T-cell (primary cell): ENCODE measurements at regions not wholly inside any gene's neighbourhood (a gene's known extent, or its start where the extent isn't known, plus 50 kb on each side); places are given as distances from the start of the nearest gene placed in this dataset.
"Not testable (repeated sequence)": the region's sequence is repeated elsewhere in the genome, so short reads cannot be mapped to it uniquely, and the experiment has no call there.

Source experiments
- ATAC-seq, 4 experiments: fragments of 200-7000 bp in 3 of 4; fragments of 150-1000 bp in 1 of 4; cut with Tn5 transposase; replicated peaks in 1 of 4; 1 replicate in 3 of 4; 2 replicates in 1 of 4; pipeline ENCODE4 v1.10.0; 2021; ENCODE audit warnings: moderate library complexity in 3 of 4, mild to moderate bottlenecking in 2 of 4, moderate number of reproducible peaks in 1 of 4
- CTCF ChIA-PET, 2 donors: fragments of 300-600 bp; sonication (Branson Sonifier 250); formaldehyde crosslinking; loops; one replicate each; lab custom pipeline; 2022; ENCODE audit warnings: antibody characterized with exemption in 2 of 2; lab: Charles Lee
- POLR2A ChIA-PET, 2 donors: fragments of 300-600 bp; sonication (Branson Sonifier 250); formaldehyde crosslinking; loops; one replicate each; lab custom pipeline; 2022; ENCODE audit warnings: antibody characterized with exemption in 2 of 2; lab: Charles Lee
- DNase-seq, 35 experiments: peaks; one replicate each; pipeline versions ENCODE4 v3.0.0 to v3.0.0-alpha.2; 2013 to 2023
- H3K27ac ChIP-seq: one replicate; pipeline ENCODE4 v1.5.1; 2013; ENCODE audit warnings: low read length
- H3K27me3 ChIP-seq, 2 experiments: replicated peaks in 1 of 2; 1 replicate in 1 of 2; 2 replicates in 1 of 2; pipeline versions ENCODE4 v1.6.1 to v1.7.0; 2013; ENCODE audit warnings: low read length in 1 of 2, mixed read lengths in 1 of 2; ENCODE audit not compliant: control insufficient read depth in 2 of 2, insufficient read depth in 2 of 2; ENCODE audit errors: extremely low read depth in 1 of 2
- H3K36me3 ChIP-seq, 2 donors: 1 replicate in 1 of 2; 2 replicates in 1 of 2; pipeline versions ENCODE4 v1.6.1 to v1.7.0; 2013; ENCODE audit warnings: low read length in 1 of 2; ENCODE audit not compliant: control insufficient read depth in 2 of 2, insufficient read depth in 1 of 2; ENCODE audit errors: extremely low read depth in 1 of 2
- H3K4me1 ChIP-seq, 2 experiments: 1 replicate in 1 of 2; 2 replicates in 1 of 2; pipeline versions ENCODE4 v1.6.1 to v1.7.0; 2013; ENCODE audit warnings: low read length in 2 of 2, mixed read lengths in 1 of 2; ENCODE audit not compliant: insufficient read depth in 2 of 2, control insufficient read depth in 1 of 2; ENCODE audit errors: extremely low read depth in 1 of 2
- H3K4me3 ChIP-seq, 2 donors: 1 replicate in 1 of 2; 2 replicates in 1 of 2; pipeline versions ENCODE4 v1.5.1 to v1.7.0; 2013; ENCODE audit warnings: mild to moderate bottlenecking in 2 of 2, low read length in 1 of 2, moderate library complexity in 1 of 2; ENCODE audit not compliant: control insufficient read depth in 1 of 2; ENCODE audit errors: extremely low read depth in 1 of 2
- H3K9me3 ChIP-seq: 2 replicates; pipeline ENCODE4 v1.7.0; 2013
- H3K27ac Mint-ChIP-seq, 2 donors: one replicate each; pipeline ENCODE4 v1.8.0; 2020 to 2021; ENCODE audit warnings: mild to moderate bottlenecking in 2 of 2, mixed read lengths in 2 of 2
- H3K27me3 Mint-ChIP-seq, 2 donors: one replicate each; pipeline ENCODE4 v1.8.0; 2021 to 2022; ENCODE audit warnings: mixed read lengths in 2 of 2
- H3K36me3 Mint-ChIP-seq: one replicate; pipeline ENCODE4 v1.8.0; 2021; ENCODE audit warnings: mixed read lengths
- H3K4me1 Mint-ChIP-seq, 3 donors: one replicate each; pipeline ENCODE4 v1.8.0; 2020 to 2022; ENCODE audit warnings: mixed read lengths in 3 of 3, mild to moderate bottlenecking in 1 of 3
- H3K4me3 Mint-ChIP-seq, 3 donors: one replicate each; pipeline ENCODE4 v1.8.0; 2020 to 2022; ENCODE audit warnings: mild to moderate bottlenecking in 3 of 3, mixed read lengths in 3 of 3, moderate library complexity in 3 of 3
- H3K9me3 Mint-ChIP-seq, 3 donors: one replicate each; pipeline ENCODE4 v1.8.0; 2020 to 2022; ENCODE audit warnings: mixed read lengths in 3 of 3
- WGBS: methylation state at CpG from one replicate; pipeline ENCODE4 v1.1.5; 2013; ENCODE audit warnings: missing lambda C conversion rate; ENCODE audit not compliant: insufficient coverage; 5-methylcytosine and 5-hydroxymethylcytosine counted together

GRCh38 chr13:89383891-89384290 is 1712.7 kb downstream of the SLITRK5 start:
- Histone ChIP-seq H3K9me3 (no peaks in the 10 kb centered on the region), H3K36me3 (no peaks in the 10 kb centered on the region), H3K4me3 (no peak overlapping the region), H3K27me3 (no peaks in the 10 kb centered on the region), H3K4me1 (no peaks in the 10 kb centered on the region), H3K27ac (no peak overlapping the region)
- no peak overlapping the region for H3K27ac Mint-ChIP-seq
- ChIA-PET CTCF (interaction anchor here in 1 of 2 donors (0.5 kb wide), 1 partner anchor 239 kb away, joined by 5 read pairs; no protein-coding TSS in a partner anchor), POLR2A (no interaction called here)
- no peaks in the 10 kb centered on the region for H3K4me1 Mint-ChIP-seq
- WGBS, result no CpG with 5 or more reads among the region's 1 CpG
- no peaks in the 10 kb centered on the region for H3K36me3 Mint-ChIP-seq
- no peak overlapping the region for H3K4me3 Mint-ChIP-seq
- H3K27me3 Mint-ChIP-seq, result no peaks in the 10 kb centered on the region
- DNase-seq (no peak), ATAC-seq (no peak)
- H3K9me3 Mint-ChIP-seq, result peaks cover 7 to 35% (median 16%) of the 10 kb centered on the region in 3 donors

DNA sequence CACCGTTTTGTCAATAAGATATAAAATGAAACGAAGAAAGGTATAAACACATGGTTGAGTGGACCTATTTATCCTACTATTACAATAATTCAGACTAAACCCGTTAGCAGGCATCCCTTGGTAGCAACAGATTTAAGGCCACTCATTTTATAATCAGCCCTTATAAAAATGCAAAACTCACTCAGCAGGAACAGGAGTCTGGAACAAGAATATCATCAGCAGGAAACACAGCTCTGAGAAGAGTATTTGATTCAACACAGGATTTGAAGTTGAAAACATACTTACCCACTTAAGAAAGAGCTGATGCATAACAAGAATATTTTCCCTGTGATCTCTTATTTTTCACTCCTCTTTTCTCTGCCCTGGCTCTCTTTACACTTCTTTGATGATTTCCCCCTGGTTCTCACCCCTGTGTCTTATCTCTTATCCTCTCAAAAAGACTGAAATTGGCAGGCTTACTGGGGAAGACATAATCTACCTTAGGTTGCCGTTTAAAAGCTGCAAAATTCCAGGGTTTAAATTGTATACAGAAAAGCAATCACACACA is 1722.7 kb downstream of the SLITRK5 start:
- Histone ChIP-seq H3K27me3 (no peaks in the 10 kb centered on the region), H3K27ac (no peak overlapping the region), H3K9me3 (no peaks in the 10 kb centered on the region), H3K36me3 (no peaks in the 10 kb centered on the region), H3K4me3 (no peak overlapping the region), H3K4me1 (no peaks in the 10 kb centered on the region)
- Mint-ChIP-seq H3K36me3 (no peaks in the 10 kb centered on the region), H3K4me1 (no peaks in the 10 kb centered on the region), H3K4me3 (no peak overlapping the region), H3K27ac (no peak overlapping the region), H3K9me3 (peaks cover 0 to 25% (median 11%) of the 10 kb centered on the region in 3 donors), H3K27me3 (no peaks in the 10 kb centered on the region)
- ATAC-seq (no peak), DNase-seq (no peak)
- POLR2A ChIA-PET, result no interaction called here
- 80% methylated on average over 1 of the region's 4 CpGs for WGBS
- CTCF ChIA-PET, result no interaction called here

GRCh38 chr13:89401264-89401675 is 1730.1 kb downstream of the SLITRK5 start:
- CTCF ChIA-PET, result no interaction called here
- Histone ChIP-seq H3K4me3 (no peak overlapping the region), H3K36me3 (no peaks in the 10 kb centered on the region), H3K9me3 (no peaks in the 10 kb centered on the region), H3K27ac (no peak overlapping the region), H3K4me1 (no peaks in the 10 kb centered on the region), H3K27me3 (no peaks in the 10 kb centered on the region)
- ATAC-seq (no peak), DNase-seq (no peak)
- no peaks in the 10 kb centered on the region for H3K27me3 Mint-ChIP-seq
- POLR2A ChIA-PET, result no interaction called here
- H3K9me3 Mint-ChIP-seq, result peaks cover 6 to 33% (median 16%) of the 10 kb centered on the region in 3 donors
- no peaks in the 10 kb centered on the region for H3K36me3 Mint-ChIP-seq
- H3K4me1 Mint-ChIP-seq, result no peaks in the 10 kb centered on the region
- no CpG with 5 or more reads among the region's 2 CpGs for WGBS
- no peak overlapping the region for H3K4me3 Mint-ChIP-seq
- H3K27ac Mint-ChIP-seq, result no peak overlapping the region

DNA sequence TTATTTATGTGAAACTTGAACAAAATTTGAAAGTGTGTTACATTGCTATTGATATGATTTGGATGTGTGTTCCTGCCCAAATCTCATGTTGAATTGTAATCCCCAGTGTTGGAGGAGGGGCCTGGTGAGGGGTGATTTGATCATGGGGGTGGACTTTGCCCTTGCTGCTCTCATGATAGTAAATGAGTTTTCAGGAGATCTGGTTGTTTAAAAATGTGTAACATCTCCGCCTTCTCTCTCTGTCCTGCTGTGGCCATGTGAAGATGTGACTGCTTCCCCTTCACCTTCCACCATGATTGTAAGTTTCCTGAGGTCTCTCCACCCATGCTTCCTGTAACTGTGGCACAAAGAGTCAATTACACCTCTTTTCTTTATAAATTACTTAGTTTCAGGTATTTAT is 1731.0 kb downstream of the SLITRK5 start:
- Mint-ChIP-seq H3K9me3 (peaks cover 6 to 30% (median 14%) of the 10 kb centered on the region in 3 donors), H3K27ac (no peak overlapping the region), H3K36me3 (no peaks in the 10 kb centered on the region), H3K4me1 (no peaks in the 10 kb centered on the region), H3K4me3 (no peak overlapping the region), H3K27me3 (no peaks in the 10 kb centered on the region)
- Histone ChIP-seq H3K9me3 (no peaks in the 10 kb centered on the region), H3K4me3 (no peak overlapping the region), H3K27me3 (no peaks in the 10 kb centered on the region), H3K36me3 (no peaks in the 10 kb centered on the region), H3K4me1 (no peaks in the 10 kb centered on the region), H3K27ac (no peak overlapping the region)
- DNase-seq, result no peak
- ChIA-PET POLR2A (no interaction called here), CTCF (no interaction called here)
- no peak for ATAC-seq
- WGBS, result no CpG with 5 or more reads among the region's 1 CpG

GRCh38 chr13:89406096-89406495 is 1734.9 kb downstream of the SLITRK5 start:
- H3K9me3 Mint-ChIP-seq, result peaks cover 6 to 24% (median 11%) of the 10 kb centered on the region in 3 donors
- CTCF ChIA-PET, ATAC-seq: not testable (repeated sequence)

DNA sequence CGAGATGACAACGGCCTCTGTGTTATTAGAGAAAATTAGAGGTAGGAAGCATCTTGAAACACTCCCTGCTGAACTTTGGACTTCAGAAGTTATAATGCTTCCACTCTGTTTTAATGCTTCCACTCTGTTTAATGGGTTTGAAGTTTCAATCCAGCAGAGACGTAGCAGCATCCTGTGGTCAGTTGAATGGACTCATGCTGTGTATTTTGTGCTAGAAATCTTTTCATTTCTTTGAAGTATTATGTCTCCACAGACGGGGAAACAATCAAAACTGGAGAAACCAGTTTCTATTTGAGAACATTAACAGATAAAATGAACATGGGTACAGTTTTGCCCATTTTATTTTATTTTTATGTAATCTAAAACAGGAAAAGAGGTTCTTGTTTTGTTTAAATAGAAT is 1736.2 kb downstream of the SLITRK5 start:
- Histone ChIP-seq H3K27ac (no peak overlapping the region), H3K4me1 (no peaks in the 10 kb centered on the region), H3K36me3 (no peaks in the 10 kb centered on the region), H3K4me3 (no peak overlapping the region), H3K27me3 (no peaks in the 10 kb centered on the region), H3K9me3 (no peaks in the 10 kb centered on the region)
- ChIA-PET POLR2A (no interaction called here), CTCF (no interaction called here)
- Mint-ChIP-seq H3K9me3 (peaks cover 6 to 21% (median 9%) of the 10 kb centered on the region in 3 donors), H3K4me1 (no peaks in the 10 kb centered on the region), H3K27ac (no peak overlapping the region), H3K4me3 (no peak overlapping the region), H3K27me3 (no peaks in the 10 kb centered on the region), H3K36me3 (no peaks in the 10 kb centered on the region)
- no peak for ATAC-seq
- no peak for DNase-seq
- 67% methylated on average over 1 of the region's 4 CpGs for WGBS

More at GRCh38 chr13:89406096-89406495, 1734.9 kb downstream of the SLITRK5 start:
- H3K4me1 ChIP-seq, H3K27me3 Mint-ChIP-seq, H3K4me3 ChIP-seq, H3K4me1 Mint-ChIP-seq, H3K36me3 ChIP-seq, H3K27ac Mint-ChIP-seq, H3K36me3 Mint-ChIP-seq, DNase-seq, H3K9me3 ChIP-seq, H3K27ac ChIP-seq, H3K4me3 Mint-ChIP-seq, H3K27me3 ChIP-seq, POLR2A ChIA-PET: not testable (repeated sequence)
- 83% methylated on average over 4 of the region's 6 CpGs for WGBS

- Histone ChIP-seq H3K4me3 (no peak overlapping the region), H3K9me3 (no peaks in the 10 kb centered on the region), H3K27me3 (no peaks in the 10 kb centered on the region), H3K27ac (no peak overlapping the region), H3K36me3 (no peaks in the 10 kb centered on the region), H3K4me1 (no peaks in the 10 kb centered on the region)
- 0% methylated on average over 1 of the region's 2 CpGs for WGBS
- no peaks in the 10 kb centered on the region for H3K36me3 Mint-ChIP-seq
- H3K27ac Mint-ChIP-seq, result no peak overlapping the region
- DNase-seq (no peak), ATAC-seq (no peak)
- H3K4me1 Mint-ChIP-seq, result no peaks in the 10 kb centered on the region
- H3K4me3 Mint-ChIP-seq, result no peak overlapping the region
- ChIA-PET POLR2A (no interaction called here), CTCF (no interaction called here)
- peaks cover 7 to 31% (median 21%) of the 10 kb centered on the region in 3 donors for H3K9me3 Mint-ChIP-seq
- no peaks in the 10 kb centered on the region for H3K27me3 Mint-ChIP-seq
Observed at GRCh38 chr13:89432997-89433396, 1761.8 kb downstream of the SLITRK5 start.
